H1 (cell line): ENCODE measurements at regions not wholly inside any gene's neighbourhood (a gene's known extent, or its start where the extent isn't known, plus 50 kb on each side); places are given as distances from the start of the nearest gene placed in this dataset.

ENCODE experiments used
- CTBP2 ChIP-seq: IDR thresholded peaks from 2 replicates; pipeline ENCODE4 v1.7.0; 2011; ENCODE audit warnings: borderline replicate concordance, mild to moderate bottlenecking, moderate library complexity, mixed read lengths, low read length; ENCODE audit not compliant: insufficient read depth, insufficient read length
- TAF1 ChIP-seq: IDR thresholded peaks from 2 replicates; pipeline ENCODE4 v1.6.1; 2011; ENCODE audit warnings: mild to moderate bottlenecking, low read depth, low read length

GRCh38 chr16:75810342-75810741 lies 84.1 kb upstream of the CPHXL start (continued):
- no peak for TF ChIP-seq CTBP2
- no peak for TF ChIP-seq TAF1
- TF ChIP-seq, all 59 proteins: peak for 0
